ENCODE measurements at regions not wholly inside any gene's neighbourhood (a gene's known extent, or its start where the extent isn't known, plus 50 kb on each side); places are given as distances from the start of the nearest gene placed in this dataset.

DNA sequence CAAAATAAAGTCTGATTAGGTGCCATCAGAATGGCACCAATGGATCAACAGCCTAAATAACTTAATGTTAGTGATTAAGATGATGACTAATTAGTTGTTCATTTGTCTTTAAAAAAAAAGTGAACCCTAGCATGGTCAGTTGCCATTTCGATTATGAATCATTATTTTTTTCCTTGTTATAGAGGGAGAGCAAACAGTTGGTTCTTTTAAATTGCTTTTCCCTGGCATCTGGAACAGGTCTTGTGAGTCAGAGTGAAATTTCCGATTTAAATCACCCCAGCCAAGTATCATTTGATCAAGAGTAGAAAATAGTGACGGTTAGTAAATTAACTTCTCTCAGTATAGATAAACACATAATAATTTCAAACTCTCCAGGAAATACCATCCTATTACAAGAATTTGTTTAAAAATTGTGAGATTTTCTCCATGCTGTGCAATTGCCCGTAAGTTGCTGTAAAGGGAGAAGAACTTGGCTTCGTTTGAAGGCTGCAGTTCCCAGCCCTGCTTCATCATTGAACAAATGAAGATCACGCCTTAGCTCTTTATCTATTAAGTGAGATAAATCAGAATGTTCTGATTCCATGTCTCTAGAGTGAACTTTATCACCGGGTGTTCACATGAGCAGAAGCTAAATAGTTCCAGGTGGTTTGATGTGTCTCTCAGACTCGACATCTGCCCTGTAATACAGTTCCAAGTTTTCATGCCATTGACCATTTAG, 741.3 kb downstream of the DOK5 start:
- no peaks in the 10 kb centered on the region for H3K9me3 ChIP-seq (replicated peaks in 1 of 3)
- H3K27ac ChIP-seq, result no peak overlapping the region
- H3K4me3 ChIP-seq, result no peak overlapping the region
- TF ChIP-seq POLR2A (IDR thresholded peaks at IDR 0.05), result no peak
- TF ChIP-seq, protein P1, sequence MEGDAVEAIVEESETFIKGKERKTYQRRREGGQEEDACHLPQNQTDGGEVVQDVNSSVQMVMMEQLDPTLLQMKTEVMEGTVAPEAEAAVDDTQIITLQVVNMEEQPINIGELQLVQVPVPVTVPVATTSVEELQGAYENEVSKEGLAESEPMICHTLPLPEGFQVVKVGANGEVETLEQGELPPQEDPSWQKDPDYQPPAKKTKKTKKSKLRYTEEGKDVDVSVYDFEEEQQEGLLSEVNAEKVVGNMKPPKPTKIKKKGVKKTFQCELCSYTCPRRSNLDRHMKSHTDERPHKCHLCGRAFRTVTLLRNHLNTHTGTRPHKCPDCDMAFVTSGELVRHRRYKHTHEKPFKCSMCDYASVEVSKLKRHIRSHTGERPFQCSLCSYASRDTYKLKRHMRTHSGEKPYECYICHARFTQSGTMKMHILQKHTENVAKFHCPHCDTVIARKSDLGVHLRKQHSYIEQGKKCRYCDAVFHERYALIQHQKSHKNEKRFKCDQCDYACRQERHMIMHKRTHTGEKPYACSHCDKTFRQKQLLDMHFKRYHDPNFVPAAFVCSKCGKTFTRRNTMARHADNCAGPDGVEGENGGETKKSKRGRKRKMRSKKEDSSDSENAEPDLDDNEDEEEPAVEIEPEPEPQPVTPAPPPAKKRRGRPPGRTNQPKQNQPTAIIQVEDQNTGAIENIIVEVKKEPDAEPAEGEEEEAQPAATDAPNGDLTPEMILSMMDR (IDR thresholded peaks at IDR 0.05), result no peak
- DNase-seq, result no peak
- 50 to 64% (median 55%) methylated on average over 8 of the region's 8 CpGs for WGBS, 4 donors
- no peaks in the 10 kb centered on the region for H3K36me3 ChIP-seq (replicated peaks in 1 of 2)
- no peaks in the 10 kb centered on the region for H3K4me1 ChIP-seq (replicated peaks in 1 of 2)
- no peaks in the 10 kb centered on the region for H3K27me3 ChIP-seq
- intact Hi-C loops (cut with DNase I), result no loop called here

DNA sequence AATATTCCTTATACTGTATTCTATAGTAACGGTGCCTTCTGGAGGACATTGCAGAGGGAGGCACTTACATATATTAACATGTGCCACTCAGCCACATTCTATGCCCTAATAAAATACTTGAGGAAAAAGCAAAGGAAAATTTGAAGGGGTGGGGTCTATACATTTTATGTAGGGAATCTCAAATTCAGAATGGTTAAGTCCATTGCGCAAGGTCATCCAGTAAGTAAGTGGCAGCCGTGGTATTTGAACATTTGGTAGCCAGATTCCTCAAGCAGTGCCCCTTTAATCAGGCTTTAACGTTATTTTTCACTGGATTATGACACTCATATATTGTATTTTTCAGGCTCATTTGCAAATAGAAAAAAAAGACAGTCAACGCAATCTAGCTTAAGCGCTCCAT, 738.3 kb downstream of the DOK5 start:
- no peaks in the 10 kb centered on the region for H3K36me3 ChIP-seq (replicated peaks in 1 of 2)
- H3K4me1 ChIP-seq (replicated peaks in 1 of 2), result no peaks in the 10 kb centered on the region
- TF ChIP-seq, protein P1 (IDR thresholded peaks at IDR 0.05), result no peak
- TF ChIP-seq POLR2A (IDR thresholded peaks at IDR 0.05), result no peak
- H3K4me3 ChIP-seq, result no peak overlapping the region
- H3K27me3 ChIP-seq, result no peaks in the 10 kb centered on the region
- intact Hi-C loops (cut with DNase I), result no loop called here
- 79 to 81% (median 79%) methylated on average over 6 of the region's 6 CpGs for WGBS, 4 donors
- DNase-seq, result no peak
- no peak overlapping the region for H3K27ac ChIP-seq
- no peaks in the 10 kb centered on the region for H3K9me3 ChIP-seq (replicated peaks in 1 of 3)

DNA sequence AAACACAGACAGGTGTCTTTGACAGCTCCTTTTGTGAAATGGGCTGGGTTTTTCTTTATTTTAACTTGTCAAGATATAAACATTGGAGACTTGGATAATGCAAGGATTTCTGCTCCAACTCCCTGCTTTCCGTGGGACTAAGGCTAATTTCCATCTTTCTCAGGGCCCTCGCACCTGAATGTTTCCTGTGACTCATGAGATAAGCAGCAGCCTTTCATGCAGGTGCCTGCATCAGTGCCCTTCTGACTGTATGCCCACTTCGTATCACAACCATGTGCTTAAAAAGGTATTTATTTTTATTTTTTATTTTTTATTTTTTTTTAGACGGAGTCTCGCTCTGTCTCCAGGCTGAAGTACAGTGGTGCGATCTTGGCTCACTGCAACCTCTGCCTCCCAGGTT, 736.1 kb downstream of the DOK5 start:
- Histone ChIP-seq H3K4me1 (replicated peaks in 1 of 2) (no peaks in the 10 kb centered on the region), H3K27ac (no peak overlapping the region), H3K4me3 (no peak overlapping the region), H3K9me3 (replicated peaks in 1 of 3) (no peaks in the 10 kb centered on the region), H3K36me3 (replicated peaks in 1 of 2) (no peaks in the 10 kb centered on the region), H3K27me3 (no peaks in the 10 kb centered on the region)
- TF ChIP-seq, protein P1 (IDR thresholded peaks at IDR 0.05), result no peak
- TF ChIP-seq POLR2A (IDR thresholded peaks at IDR 0.05), result no peak
- intact Hi-C loops (cut with DNase I), result no loop called here
- WGBS, 4 donors, result 70 to 75% (median 73%) methylated on average over 6 of the region's 6 CpGs
- DNase-seq, result no peak

DNA sequence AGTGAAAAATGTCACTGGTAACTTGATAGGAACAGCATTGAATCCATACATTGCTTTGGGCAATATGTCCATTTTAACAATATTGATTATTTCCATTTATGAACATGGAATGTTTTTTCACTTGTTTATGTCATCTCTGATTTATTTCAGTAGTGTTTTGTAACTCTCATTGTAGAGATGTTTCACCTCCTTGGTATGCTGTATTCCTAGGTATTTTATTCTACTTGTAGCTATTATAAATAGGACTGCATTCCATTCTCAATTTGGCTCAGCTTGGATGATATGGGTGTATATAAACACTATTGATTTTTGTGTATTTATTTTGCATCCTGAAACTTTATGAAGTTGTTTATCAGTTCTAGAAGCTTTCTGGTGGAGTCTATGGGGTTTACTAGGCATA, 730.3 kb downstream of the DOK5 start:
- no peaks in the 10 kb centered on the region for H3K9me3 ChIP-seq (replicated peaks in 1 of 3)
- no peaks in the 10 kb centered on the region for H3K36me3 ChIP-seq (replicated peaks in 1 of 2)
- no peaks in the 10 kb centered on the region for H3K4me1 ChIP-seq (replicated peaks in 1 of 2)
- no peak for DNase-seq
- H3K27me3 ChIP-seq, result no peaks in the 10 kb centered on the region
- TF ChIP-seq, protein P1 (IDR thresholded peaks at IDR 0.05), result no peak
- TF ChIP-seq POLR2A (IDR thresholded peaks at IDR 0.05), result no peak
- no peak overlapping the region for H3K27ac ChIP-seq
- intact Hi-C loops (cut with DNase I), result no loop called here
- peak overlapping the region in 1 of 4 donors; percentile 4 for H3K4me3 ChIP-seq
